ENCODE measurements at regions not wholly inside any gene's neighbourhood (a gene's known extent, or its start where the extent isn't known, plus 50 kb on each side); places are given as distances from the start of the nearest gene placed in this dataset.

- no peak for DNase-seq (ENCODE audit: extremely low read depth, low read depth, low spot score)
Observed at GRCh38 chr7:84447636-84448293, 253.2 kb upstream of the SEMA3A start.

- DNase-seq (ENCODE audit: extremely low read depth, low read depth, low spot score): no peak
Observed at GRCh38 chr7:84446991-84447480, 252.4 kb upstream of the SEMA3A start.

- DNase-seq (ENCODE audit: extremely low read depth, low read depth, low spot score): no peak
Observed at GRCh38 chr7:84425702-84426259, 231.2 kb upstream of the SEMA3A start.

DNA sequence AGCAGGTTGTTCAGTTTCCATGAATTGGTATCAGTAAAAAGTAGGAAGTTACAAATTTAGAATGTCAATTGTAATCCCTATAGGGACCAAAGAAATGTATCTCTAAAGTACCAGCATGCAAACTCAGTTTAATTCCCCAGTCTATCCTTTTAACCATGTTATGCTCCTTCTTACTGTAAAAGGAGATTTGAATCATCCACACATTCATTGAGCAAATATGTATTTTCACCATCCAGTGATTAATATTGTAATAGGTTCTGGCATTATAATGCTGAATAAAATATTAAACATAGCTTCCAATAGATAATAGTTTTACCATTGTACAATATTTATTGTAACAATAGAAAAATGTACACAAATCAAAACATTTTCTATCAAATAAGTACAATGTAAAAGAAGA lies 228.2 kb upstream of the SEMA3A start:
- no peak for DNase-seq (ENCODE audit: extremely low read depth, low read depth, low spot score)

GRCh38 chr7:84412161-84412969 lies 217.8 kb upstream of the SEMA3A start:
- no peak for DNase-seq (ENCODE audit: extremely low read depth, low read depth, low spot score)

DNA sequence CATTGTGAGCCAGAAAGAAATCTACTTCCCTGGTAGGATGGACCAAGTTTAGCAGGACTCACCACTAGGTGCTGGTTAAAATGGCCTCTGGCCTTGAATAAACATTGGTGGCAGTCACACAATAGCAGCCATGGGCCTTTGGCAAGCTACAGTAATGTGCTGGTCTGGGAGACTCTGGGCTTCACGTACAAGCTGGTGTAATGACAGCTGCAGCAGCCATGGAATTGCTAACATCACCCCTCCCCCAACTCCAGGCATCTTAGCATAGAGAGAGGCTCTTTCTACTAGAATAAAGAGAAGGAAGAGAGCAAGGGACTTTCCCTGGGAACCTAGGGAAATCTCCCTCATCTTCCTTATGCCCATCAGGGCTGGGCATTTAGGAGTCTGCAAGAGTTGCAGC lies 205.1 kb upstream of the SEMA3A start:
- no peak for DNase-seq (ENCODE audit: extremely low read depth, low read depth, low spot score)

- no peak for DNase-seq (ENCODE audit: extremely low read depth, low read depth, low spot score)
Observed at GRCh38 chr7:84394219-84394618, 199.6 kb upstream of the SEMA3A start.

- no peak for DNase-seq (ENCODE audit: extremely low read depth, low read depth, low spot score)
Observed at GRCh38 chr7:84393786-84394185, 199.2 kb upstream of the SEMA3A start.

DNA sequence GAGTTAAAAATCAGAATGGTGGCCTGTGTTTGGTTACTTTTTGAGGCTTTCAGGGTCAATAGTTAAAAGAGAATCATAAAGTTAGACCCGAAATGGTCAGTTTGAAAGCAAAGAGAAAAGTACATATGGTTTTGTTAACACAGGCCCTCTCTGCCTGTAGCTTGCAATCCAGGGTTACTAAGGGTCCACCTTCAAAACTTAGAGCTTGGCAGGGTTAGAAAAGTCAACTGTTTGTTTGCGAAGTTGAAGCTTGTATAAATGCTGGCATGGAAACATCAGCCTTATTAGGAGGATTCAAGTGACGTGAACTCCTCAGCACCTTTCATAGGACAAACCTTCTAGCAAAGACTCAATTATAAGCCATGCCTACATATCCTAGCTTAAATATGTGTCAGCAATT lies 196.3 kb upstream of the SEMA3A start:
- DNase-seq (ENCODE audit: extremely low read depth, low read depth, low spot score): no peak

GRCh38 chr7:84389242-84389641 lies 194.7 kb upstream of the SEMA3A start:
- no peak for DNase-seq (ENCODE audit: extremely low read depth, low read depth, low spot score)

DNA sequence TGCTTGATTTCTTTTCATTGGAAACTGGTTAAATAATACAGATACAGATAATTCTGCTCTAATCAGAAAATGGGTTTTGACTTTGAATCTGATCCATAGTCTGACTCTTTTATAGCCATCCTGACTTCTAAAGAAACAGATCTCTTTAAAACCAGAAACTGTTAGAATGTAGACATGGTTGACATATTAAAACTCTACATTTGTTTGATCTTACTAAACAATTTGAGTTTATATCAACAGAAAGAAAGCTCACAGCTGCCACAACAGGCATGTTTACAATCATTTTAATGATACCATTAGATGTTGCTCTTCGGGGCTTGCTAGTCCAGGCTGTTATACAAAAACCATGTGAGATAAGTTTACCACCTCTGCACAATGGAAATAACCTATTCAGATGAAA lies 193.0 kb upstream of the SEMA3A start:
- DNase-seq (ENCODE audit: extremely low read depth, low read depth, low spot score): no peak

DNA sequence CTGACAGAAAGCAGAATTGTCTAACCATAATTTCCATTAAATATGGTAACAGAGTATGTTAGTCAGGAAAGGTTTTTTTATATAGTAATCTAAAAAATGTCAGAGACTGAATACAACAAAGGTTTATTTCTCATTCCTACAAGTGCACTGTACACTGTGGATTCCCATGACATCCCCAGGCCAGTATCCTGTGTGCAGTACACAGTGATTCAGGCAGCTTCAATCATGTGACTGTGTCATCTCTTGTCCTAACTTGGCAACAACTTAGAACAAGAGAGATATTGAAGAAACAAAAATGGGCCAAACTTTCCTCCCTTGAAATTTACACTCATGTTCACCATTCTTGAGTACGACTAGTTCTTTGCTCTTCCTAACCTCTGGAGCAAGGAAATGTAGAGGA lies 189.8 kb upstream of the SEMA3A start:
- no peak for DNase-seq (ENCODE audit: extremely low read depth, low read depth, low spot score)

DNA sequence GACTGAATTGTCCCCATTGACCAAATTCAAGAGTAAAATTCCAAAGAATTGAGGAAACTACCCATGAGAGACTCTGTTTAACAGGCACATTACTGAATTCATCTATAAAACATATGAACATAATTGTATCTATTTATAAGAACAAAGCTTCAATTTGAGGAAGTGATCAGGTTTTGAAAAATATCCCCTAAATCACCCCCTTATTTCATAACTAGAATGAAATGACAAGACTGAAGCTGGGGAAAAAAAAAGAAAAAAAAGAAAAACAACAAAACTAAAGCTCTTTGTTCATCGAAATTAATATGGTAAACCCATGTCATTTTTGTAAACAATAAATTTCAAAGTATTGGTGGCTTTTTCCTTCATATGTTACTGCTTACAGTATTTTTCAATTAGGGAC lies 184.9 kb upstream of the SEMA3A start:
- DNase-seq (ENCODE audit: extremely low read depth, low read depth, low spot score): no peak

- no peak for DNase-seq (ENCODE audit: extremely low read depth, low read depth, low spot score)
Observed at GRCh38 chr7:84372712-84373111, 178.1 kb upstream of the SEMA3A start.

DNA sequence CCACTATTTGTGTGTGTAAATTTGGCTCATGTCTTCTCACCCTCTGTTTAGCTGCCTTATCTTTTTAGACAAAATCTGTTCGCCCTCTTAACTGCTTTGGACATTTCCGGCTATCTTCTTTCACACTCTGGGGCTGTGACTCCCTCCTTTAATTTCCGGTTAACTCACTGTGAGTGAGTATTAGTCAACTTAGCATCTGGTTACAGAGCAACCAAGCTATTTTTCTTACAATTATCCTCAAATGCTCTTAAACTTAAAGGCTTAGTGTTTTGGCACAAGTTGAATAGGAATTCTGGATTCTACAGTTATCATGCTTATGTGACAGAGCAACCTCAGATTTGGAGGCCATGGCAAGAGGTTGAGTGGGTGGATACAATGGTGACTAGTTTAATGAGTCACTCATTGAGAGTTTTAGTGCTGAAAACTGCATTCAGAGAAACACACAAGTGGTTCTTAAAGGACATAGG lies 177.6 kb upstream of the SEMA3A start:
- no peak for DNase-seq (ENCODE audit: extremely low read depth, low read depth, low spot score)

GRCh38 chr7:84370114-84370513 lies 175.5 kb upstream of the SEMA3A start:
- DNase-seq (ENCODE audit: extremely low read depth, low read depth, low spot score): no peak

- DNase-seq (ENCODE audit: extremely low read depth, low read depth, low spot score): no peak
Observed at GRCh38 chr7:84368122-84368521, 173.5 kb upstream of the SEMA3A start.

- no peak for DNase-seq (ENCODE audit: extremely low read depth, low read depth, low spot score)
Observed at GRCh38 chr7:84364708-84365107, 170.1 kb upstream of the SEMA3A start.

DNA sequence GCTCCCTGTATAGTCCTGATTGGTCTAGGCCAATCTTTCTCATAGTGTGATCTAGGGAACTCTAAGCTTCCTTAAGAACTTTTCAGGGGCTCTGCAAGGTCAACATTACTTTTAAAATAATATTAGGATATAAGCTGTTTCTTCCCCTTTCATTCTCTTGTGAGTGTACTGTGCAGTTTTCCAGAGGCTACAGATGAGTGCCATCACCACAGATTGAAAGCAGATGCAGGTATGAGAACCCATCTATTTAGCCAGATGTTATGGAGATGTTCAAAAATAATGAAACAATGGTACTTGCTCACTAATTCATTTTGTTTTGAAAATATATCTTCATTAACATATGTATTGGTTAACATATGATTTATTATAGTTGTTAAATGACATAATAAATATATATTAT lies 169.2 kb upstream of the SEMA3A start:
- DNase-seq (ENCODE audit: extremely low read depth, low read depth, low spot score): no peak

DNA sequence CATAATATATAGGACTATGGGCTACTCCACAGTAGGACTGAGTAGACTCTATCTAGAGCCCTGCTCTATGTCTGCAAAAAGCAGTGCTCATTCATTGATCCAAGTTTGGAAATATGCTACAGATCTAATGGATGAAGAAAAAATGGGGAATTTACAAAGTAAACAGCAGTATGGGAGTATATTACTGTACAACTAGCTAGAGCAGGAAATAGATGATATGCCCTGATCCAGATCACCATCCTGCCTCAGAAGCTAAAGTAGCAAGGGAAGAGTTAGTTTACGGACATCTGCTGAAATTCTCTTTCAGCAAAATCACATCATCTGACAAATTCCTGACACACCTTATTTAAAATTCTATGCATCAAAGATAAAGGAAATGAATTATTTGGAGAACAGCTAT lies 168.2 kb upstream of the SEMA3A start:
- DNase-seq (ENCODE audit: extremely low read depth, low read depth, low spot score): no peak

DNA sequence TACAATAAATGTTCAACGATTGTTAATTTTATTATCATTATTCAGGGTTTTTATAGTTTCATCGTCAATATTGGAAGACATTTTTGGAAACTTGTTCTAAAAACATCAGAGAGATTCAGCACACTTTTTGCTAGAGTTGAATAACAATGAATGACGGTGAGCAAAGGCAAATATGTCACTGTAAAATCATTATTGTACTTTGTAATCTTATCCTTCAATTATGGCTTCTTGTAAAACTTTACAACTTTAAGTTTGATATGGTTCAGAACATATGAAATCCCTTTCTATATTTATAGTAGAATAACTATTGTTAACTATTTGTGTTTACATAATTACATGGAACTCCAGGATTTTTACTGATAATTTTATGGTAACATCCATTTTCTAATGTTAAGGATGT lies 167.8 kb upstream of the SEMA3A start:
- DNase-seq (ENCODE audit: extremely low read depth, low read depth, low spot score): no peak

GRCh38 chr7:84354866-84355265 lies 160.3 kb upstream of the SEMA3A start:
- no peak for DNase-seq (ENCODE audit: extremely low read depth, low read depth, low spot score)
